OCI-LY7 (cell line): ENCODE measurements at regions not wholly inside any gene's neighbourhood (a gene's known extent, or its start where the extent isn't known, plus 50 kb on each side); places are given as distances from the start of the nearest gene placed in this dataset.

ENCODE experiments used
- EZH2phosphoT487 ChIP-seq: fragments of 200-600 bp; sonication (generic); IDR thresholded peaks from 2 replicates; pipeline ENCODE4 v1.6.1; 2018; ENCODE audit warnings: low read depth, borderline replicate concordance, mild to moderate bottlenecking, mixed run types, antibody characterized with exemption, low read length, moderate library complexity, mixed read lengths
- TF ChIP-seq, protein P1 (sequence below): fragments of 200-600 bp; sonication (generic); conservative IDR thresholded peaks from 2 replicates; pipeline ENCODE4 v1.5.1; 2014; ENCODE audit warnings: mild to moderate bottlenecking, antibody characterized with exemption, low read length, moderate library complexity, mixed read lengths

DNA sequence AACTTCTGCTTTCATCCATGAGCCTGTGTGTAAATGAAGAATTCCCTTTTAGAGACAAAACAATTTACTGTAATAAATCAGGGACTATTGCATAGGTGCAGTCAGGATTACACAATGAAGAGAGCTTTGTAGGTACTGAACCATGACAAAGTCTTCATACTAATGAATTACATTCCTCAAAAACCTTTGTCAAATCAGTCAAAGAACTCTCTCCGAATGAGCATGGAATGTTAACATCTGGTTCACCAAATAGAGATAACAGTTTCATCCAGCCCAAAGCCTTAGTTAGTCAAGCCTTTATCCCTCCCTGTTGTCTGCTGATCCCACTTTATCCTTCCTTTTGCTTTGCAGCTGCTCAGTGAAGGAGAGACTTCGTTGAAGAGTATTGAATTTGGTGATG is 62.9 kb upstream of the DMRTA1 start:
- TF ChIP-seq, protein P1, sequence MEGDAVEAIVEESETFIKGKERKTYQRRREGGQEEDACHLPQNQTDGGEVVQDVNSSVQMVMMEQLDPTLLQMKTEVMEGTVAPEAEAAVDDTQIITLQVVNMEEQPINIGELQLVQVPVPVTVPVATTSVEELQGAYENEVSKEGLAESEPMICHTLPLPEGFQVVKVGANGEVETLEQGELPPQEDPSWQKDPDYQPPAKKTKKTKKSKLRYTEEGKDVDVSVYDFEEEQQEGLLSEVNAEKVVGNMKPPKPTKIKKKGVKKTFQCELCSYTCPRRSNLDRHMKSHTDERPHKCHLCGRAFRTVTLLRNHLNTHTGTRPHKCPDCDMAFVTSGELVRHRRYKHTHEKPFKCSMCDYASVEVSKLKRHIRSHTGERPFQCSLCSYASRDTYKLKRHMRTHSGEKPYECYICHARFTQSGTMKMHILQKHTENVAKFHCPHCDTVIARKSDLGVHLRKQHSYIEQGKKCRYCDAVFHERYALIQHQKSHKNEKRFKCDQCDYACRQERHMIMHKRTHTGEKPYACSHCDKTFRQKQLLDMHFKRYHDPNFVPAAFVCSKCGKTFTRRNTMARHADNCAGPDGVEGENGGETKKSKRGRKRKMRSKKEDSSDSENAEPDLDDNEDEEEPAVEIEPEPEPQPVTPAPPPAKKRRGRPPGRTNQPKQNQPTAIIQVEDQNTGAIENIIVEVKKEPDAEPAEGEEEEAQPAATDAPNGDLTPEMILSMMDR: no peak
- no peak for TF ChIP-seq EZH2phosphoT487
